Epithelial cell of esophagus (primary cell): ENCODE measurements at regions not wholly inside any gene's neighbourhood (a gene's known extent, or its start where the extent isn't known, plus 50 kb on each side); places are given as distances from the start of the nearest gene placed in this dataset.
A peak's percentile ranks its signal among the peaks of the same experiment; 100 is the strongest.

Experiments
- DNase-seq: peaks from one replicate; pipeline ENCODE4 v3.0.0; 2010; ENCODE audit warnings: low read depth
- H3K4me3 ChIP-seq: 2 replicates; pipeline ENCODE4 v1.5.1; 2011; ENCODE audit warnings: mild to moderate bottlenecking, low read length, control low read depth
- CTCF ChIP-seq: IDR thresholded peaks from 2 replicates; pipeline ENCODE4 v1.5.1; 2011; ENCODE audit warnings: low read depth, mild to moderate bottlenecking, low read length, control low read depth, inconsistent platforms; ENCODE audit not compliant: insufficient read depth; ENCODE audit errors: missing control alignments

- H3K4me3 ChIP-seq = no peak overlapping the region
- no peak for TF ChIP-seq CTCF
- DNase-seq = no peak
These were observed 51.2 kb upstream of the THRB start for GRCh38 chr3:24545887-24546286.

GRCh38 chr3:24548278-24548677, 53.6 kb upstream of the THRB start:
- no peak for TF ChIP-seq CTCF
- no peak overlapping the region for H3K4me3 ChIP-seq
- DNase-seq = no peak

- TF ChIP-seq CTCF = no peak
- DNase-seq = peak; percentile 44
- H3K4me3 ChIP-seq = no peak overlapping the region
These were observed 55.9 kb upstream of the THRB start for GRCh38 chr3:24550588-24550987.

- DNase-seq = no peak
- TF ChIP-seq CTCF = no peak
- H3K4me3 ChIP-seq = no peak overlapping the region
These were observed 57.0 kb upstream of the THRB start for GRCh38 chr3:24551626-24552025.

GRCh38 chr3:24562895-24563294, 68.2 kb upstream of the THRB start:
- DNase-seq = peak; percentile 48
- TF ChIP-seq CTCF = no peak
- no peak overlapping the region for H3K4me3 ChIP-seq

GRCh38 chr3:24565053-24565452, 70.4 kb upstream of the THRB start:
- no peak for TF ChIP-seq CTCF
- no peak for DNase-seq
- H3K4me3 ChIP-seq = no peak overlapping the region

- no peak for DNase-seq
- H3K4me3 ChIP-seq = no peak overlapping the region
- TF ChIP-seq CTCF = no peak
These were observed 71.0 kb upstream of the THRB start for GRCh38 chr3:24565656-24566055.
